ENCODE measurements at regions not wholly inside any gene's neighbourhood (a gene's known extent, or its start where the extent isn't known, plus 50 kb on each side); places are given as distances from the start of the nearest gene placed in this dataset.

DNA sequence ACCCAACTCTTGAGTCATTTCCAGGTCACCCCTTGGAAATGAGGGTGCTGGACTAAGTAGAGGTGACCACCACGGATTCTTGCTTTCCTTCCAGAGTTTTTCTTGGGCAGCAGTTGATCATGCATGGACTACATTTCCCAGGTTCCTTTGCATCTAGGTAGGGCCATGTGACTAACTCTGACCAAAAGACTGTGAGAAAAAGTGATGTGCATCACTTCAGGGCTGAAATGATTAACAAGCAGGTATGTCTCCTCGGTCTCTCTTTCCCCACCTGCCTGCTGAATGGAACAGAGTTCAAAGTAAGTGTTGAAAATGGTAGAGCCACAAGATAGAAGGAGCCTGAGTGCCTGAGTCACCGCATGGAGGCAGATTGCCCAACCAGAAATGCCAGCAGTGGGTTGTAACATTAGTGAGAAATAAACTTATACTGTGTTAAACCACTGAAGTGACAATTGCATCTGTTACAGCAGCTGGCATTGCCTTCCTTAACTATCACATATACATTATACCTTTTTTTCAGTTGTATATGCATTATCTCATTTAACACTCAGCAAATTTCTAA lies 113.5 kb downstream of the MN1 start:
- no peak for DNase-seq (ENCODE audit: low read depth)

DNA sequence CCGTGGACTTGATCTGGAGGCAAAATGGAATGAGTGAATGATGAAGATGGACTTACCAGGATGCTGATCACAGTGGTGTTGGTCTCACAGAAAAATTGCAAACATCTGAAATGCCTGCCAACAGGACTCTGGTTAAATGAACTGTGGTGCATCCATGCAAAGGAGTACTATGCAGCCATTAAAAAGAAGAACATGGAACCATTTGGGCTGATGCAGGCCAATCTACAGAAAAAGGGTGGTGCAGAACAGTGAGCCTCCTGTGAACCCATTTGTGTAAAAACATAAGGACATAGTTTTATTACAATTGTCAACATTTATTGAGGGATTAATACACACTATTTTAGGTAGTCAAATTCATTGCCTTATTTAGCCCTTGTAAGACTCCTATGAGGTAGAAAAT lies 111.9 kb downstream of the MN1 start:
- no peak for DNase-seq (ENCODE audit: low read depth)

DNA sequence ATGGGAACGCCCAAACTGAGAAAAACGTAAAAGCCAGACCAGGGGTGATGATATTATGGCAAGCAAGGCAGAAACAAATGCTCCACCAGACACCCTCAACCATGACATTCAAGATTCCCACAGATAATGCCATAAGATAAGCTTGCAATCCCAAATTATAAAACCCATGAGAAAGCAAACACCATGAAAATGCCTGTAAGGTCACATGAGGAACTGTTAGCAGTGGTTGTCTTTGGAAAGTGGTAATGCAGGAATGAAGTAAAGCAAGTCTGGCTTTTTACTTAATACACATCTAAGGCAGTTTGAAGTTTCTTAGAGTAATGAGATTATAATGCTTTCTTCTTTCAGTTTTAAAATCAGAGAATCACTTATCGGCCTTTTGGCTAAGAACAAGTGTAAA lies 111.0 kb downstream of the MN1 start:
- DNase-seq (ENCODE audit: low read depth): no peak

DNA sequence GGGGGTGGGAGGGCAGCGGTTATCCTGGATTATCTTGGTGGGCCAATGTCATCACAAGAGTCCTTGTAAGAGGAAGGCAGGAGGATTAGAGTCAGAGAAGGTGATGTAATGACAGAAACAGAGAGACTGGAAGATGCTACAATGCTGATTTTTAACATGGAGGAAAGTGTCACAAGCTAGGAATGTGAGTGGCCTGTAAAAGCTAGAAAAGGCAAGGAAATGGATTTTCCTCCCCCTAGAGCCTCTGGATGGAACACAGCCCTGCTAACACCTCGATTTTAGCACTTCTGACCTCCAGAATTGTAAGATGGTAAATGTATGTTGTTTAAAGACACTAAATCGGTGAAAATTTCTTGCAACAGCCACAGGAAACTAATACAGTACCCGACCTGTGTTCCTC lies 109.3 kb downstream of the MN1 start:
- no peak for DNase-seq (ENCODE audit: low read depth)

- no peak for DNase-seq (ENCODE audit: low read depth)
Observed at GRCh38 chr22:27695925-27696324, 105.6 kb downstream of the MN1 start.

GRCh38 chr22:27697888-27698287 lies 103.7 kb downstream of the MN1 start:
- DNase-seq (ENCODE audit: low read depth): no peak

Measured in stimulated activated CD8-positive, alpha-beta memory T cell treated with anti-CD3 and anti-CD28 coated beads, Interleukin-4, amount 100 ng/mL, for 24 hours (primary cell).